Smooth muscle cell of the brain vasculature (primary cell): ENCODE measurements at regions not wholly inside any gene's neighbourhood (a gene's known extent, or its start where the extent isn't known, plus 50 kb on each side); places are given as distances from the start of the nearest gene placed in this dataset.
"Not testable (repeated sequence)": the region's sequence is repeated elsewhere in the genome, so short reads cannot be mapped to it uniquely, and the experiment has no call there.

Source experiments
- DNase-seq: peaks from one replicate; pipeline ENCODE4 v3.0.0-alpha.2; 2012; ENCODE audit warnings: low read depth, low spot score

DNA sequence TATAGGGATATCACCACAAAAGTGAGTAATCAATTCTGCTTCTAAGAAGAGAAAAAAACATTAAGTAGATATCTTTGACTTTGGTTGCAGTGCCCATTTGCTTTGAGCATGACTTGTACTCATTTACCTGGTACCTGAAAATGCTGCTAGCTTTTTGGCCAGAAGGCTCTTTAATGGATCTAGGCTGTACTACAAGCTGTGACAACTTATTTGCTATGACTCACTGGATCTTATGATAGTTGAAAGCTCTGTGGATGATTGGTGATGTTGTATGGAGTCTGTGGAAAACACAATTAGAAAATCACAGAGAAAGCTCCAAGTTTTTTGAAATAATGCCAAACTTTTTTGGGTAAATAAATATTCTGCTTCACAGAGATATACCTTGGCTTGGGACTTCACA lies 960.9 kb upstream of the FBXO33 start:
- no peak for DNase-seq

DNA sequence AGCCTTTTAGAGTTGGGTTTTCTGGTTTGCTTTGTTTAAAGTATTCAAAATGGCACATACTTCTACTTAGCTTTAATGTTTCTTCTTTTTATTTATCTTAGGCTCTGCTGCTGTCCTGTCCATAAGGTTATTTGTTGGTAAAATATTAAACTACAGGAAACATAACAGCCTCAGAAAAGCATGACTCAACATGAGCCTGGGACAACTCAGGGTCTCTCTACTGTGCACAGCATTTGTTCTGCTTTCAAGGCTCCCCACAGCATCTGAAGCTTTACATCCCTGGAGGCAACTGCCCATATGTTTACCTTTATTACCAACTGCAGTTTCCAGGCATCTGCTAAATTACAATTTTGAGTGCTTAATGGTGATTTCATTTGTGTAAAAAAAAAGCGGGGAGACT lies 954.2 kb upstream of the FBXO33 start:
- DNase-seq = no peak

DNA sequence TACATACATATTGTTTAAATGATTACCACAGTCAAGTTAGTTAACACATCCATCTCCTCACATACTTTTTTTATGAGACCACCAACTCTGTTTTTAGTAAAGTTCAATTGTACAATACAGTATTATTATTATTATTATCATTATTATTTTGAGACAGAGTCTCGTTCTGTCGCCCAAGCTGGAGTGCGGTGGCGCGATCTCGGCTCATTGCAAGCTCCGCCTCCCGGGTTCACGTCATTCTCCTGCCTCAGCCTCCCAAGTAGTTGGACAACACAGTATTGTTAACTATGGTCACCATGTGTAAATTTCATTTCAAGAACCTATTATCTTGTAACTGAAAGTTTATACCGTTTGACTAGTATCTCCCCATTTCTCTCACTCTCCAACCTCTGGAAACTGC lies 942.0 kb upstream of the FBXO33 start:
- DNase-seq = no peak

DNA sequence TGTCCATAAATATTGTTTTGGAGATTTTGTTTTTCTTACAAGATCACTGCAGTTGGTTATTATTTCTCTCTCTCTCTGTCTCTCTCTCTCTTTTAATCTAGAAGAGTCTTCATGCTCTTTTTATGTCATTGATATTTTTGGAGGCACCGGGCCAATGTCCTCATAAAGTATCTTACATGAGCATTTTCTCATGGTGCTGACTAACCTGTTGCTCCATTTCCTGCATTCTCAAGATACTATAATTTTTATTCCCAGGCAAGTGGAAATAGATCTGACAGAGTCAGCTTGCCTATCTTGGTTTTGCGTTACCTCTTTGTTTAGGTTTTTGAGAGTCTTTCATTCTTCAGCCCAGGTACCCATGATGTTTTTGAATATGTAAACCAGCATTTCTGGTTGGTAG lies 938.8 kb upstream of the FBXO33 start:
- DNase-seq = no peak

DNA sequence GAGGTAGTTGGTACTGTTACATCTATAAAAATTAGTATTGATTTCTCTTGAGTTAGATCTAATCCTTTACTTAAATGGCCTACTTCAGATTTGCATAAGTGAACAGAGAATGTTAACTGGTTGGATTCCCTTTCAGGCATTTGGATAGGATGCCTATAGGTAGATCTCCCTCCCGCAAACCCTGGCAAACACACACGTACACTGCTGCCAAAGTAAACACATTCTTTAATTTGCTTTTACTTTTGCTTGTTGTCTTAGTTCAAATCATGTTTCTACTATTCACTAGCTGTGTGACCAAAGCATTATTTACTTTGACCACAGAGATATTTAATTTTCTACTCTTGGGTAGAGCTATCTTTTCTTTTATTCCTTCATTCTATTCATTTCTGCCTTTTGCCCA lies 936.1 kb upstream of the FBXO33 start:
- DNase-seq = no peak

DNA sequence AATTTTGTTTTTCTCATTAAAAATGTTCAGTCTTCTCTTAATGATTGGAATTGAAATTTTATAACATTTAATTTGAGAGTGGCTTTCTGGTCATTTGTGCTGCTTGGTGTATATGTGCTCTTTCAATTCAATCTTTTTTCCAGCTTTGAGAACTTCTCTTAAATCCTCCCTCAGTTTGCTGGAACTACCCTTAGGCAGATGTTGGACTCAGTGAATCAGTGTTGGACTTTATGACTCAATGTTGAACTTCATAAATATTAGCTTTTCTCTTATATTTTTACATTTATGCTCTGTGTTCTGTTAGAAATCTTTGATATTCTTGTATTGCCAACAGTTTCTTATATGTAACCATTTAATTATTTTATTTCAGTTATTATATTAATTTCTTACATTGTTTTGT lies 935.5 kb upstream of the FBXO33 start:
- DNase-seq = no peak

DNA sequence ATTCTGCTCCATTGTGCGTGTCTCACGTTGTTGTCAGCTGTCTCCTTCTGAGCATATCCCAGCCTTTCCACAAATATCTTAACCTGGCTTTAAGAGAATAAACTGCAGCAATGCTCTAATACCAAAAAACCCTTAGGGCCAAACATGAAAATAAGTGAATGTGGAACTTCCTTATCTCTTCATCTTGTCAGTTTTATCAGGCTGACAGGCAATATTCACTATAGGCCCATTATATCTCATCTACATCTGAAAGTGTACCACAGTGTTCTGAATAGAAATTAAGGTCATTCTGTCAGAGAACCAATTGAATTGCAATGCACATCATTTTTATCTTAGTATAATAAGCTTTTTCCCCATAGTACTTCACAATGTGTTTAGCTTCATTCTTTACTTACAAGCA lies 933.1 kb upstream of the FBXO33 start:
- no peak for DNase-seq

DNA sequence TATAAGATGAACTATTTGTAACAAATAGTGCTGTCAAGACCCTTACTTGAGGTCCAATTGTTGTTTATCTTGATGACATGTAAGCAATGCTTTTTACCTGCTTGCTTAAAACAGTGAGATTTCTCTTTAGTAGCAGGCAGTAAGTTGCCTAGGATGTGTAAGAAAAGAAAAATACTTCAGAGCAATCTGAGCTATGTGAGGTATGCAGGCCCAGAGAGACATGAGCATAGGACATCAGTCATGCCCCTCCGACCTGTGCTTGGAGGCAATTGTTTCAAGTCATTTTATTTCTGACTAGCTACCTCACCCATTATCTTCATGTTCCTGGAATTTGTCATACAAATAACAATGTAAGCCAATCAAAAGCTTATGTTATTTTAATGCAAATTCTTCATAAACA lies 930.6 kb upstream of the FBXO33 start:
- no peak for DNase-seq

DNA sequence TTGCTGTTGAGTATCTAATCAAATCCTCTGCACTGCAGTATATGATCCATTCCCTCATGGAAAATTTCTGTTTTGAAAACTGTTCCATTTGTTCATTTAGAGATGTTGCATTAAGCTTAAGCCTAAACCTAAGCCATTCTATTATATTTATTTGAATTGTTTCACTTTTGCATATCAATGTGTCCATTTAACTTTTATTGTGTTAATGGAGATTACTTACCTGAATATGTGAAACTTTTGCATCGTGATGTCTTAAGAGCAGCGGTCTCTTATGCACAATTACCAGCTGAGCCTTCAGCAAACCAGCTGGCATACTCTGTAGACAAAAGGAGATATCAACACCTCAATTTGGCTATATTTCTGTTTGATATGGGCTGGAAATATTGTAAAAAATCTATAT lies 922.5 kb upstream of the FBXO33 start:
- DNase-seq = no peak

DNA sequence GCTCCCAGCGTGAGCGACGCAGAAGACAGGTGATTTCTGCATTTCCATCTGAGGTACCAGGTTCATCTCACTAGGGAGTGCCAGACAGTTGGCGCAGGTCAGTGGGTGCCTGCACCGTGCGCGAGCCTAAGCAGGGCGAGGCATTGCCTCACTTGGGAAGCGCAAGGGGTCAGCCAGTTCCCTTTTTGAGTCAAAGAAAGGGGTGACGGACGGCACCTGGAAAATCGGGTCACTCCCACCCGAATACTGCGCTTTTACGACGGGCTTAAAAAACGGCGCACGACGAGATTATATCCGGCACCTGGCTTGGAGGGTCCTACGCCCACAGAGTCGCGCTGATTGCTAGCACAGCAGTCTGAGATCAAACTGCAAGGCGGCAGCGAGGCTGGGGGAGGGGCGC lies 915.9 kb upstream of the FBXO33 start:
- not testable (repeated sequence) for DNase-seq

DNA sequence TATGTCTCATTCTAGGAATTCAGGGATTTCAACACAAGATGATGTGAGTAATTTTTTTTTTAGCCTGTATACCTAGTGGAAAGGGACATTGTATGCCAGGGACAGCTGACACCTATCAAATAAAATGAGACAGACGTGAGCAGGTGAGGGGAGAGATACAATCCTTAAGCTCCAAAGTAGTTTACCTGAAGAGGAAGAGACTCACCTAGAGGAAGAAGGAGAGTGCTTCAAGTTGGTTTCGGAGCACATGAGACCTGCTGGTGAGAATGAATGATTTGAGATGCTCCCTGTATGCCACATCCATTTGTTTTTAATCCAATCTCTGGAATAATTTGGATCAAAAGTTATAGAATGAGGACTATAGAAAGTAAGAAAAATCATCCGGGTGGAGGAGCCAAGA lies 915.4 kb upstream of the FBXO33 start:
- no peak for DNase-seq

DNA sequence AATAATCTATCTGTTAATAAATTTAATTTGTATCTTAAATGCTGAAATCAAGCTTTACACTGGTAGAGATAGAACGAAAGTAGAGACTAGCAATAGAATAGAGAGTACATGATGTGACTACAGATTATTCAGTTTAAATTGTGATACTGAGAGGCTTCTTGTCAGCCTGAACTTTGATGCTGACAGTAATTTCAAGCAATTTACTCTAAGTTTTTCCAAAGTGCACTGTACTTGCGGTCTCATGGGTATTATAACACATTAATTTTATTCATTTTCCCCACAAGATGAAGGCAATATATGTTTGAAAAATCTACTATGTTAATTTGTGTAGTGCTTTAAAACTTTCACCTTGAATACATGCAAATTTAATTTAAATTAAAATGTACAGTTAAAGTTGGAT lies 914.0 kb upstream of the FBXO33 start:
- DNase-seq = no peak

DNA sequence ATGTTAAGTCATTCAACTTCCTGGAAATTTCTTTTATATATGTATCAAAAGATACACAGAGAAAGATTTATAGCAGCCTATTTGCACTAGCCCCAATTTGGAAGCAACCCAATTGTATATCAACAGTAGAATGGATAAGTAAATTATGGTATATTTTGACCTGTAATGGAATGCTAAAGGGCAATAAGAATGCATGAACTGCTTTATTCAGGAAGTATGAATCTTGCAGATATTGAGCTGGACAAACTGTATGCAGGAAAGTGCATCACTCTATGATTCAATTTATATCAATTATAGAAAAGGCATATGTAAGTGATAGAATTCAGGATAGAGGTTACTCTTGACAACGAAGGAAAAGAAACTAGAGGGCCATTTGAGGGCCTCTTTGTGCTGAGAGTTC lies 913.1 kb upstream of the FBXO33 start:
- no peak for DNase-seq

DNA sequence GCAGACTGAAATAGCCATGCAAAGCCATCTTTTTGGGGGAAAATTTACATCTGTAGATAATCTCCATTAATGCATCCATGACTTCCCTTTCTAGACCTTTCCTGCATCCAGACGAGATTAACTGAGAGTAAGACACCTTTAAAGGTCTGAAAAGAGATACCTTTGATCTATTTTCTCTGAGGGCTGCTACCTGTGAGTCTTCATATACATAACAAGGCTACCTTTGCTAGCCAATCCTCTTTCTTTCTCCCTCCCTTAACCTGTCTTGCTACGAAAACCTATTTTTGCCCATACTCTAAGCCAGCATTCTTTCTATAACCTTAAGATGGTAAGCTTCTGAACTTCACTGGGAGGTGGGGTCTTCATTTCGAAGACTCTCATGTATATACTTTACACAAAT lies 908.5 kb upstream of the FBXO33 start:
- DNase-seq = no peak

DNA sequence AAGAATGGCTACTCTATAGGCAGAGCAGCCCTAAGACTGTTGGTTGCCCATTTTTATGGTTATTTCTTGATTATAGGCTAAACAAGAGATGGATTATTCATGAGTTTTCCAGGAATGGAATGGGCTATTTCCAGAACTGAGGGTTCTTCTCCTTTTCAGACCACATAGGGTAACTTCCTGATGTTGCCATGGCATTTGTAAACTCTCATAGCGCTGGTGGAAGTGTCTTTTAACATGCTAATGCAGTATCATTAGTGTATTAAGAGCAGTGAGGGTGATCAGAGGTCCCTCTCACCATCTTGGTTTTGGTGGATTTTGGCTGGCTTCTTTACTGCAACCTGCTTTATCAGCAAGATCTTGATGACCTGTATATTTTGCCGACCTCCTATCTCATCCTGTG lies 904.6 kb upstream of the FBXO33 start:
- DNase-seq = no peak

DNA sequence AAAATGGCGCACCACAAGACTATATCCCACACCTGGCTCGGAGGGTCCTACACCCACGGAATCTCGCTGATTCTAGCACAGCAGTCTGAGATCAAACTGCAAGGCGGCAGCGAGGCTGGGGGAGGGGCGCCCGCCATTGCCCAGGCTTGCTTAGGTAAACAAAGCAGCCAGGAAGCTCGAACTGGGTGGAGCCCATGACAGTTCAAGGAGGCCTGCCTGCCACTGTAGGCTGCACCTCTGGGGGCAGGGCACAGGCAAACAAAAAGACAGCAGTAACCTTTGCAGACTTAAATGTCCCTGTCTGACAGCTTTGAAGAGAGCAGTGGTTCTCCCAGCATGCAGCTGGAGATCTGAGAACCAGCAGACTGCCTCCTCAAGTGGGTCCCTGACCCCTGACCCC lies 894.3 kb upstream of the FBXO33 start:
- DNase-seq = not testable (repeated sequence)

DNA sequence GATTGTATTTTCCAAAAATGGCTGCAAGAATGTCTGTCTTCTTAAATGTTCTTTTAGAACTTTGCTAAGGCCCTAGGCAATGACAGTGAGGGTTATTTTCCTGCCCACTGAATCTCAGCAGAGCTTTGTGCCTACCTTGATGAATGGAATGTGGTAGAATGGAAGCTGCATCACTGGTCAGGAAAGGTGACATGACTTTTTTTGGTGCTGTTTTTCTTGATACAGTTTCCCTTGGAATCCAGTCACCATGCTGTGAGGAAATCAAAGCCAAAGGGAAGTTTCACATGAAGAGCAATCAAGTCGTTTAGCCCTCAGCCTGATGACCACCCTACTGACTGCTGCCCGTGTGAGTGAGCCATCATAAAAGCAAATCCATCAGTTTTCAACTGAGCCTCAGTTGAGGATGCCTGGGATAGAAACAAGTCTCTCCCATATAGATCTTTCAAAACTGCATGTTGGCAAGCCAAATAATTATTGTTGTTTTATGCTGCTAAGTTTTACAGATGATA lies 886.0 kb upstream of the FBXO33 start:
- no peak for DNase-seq

DNA sequence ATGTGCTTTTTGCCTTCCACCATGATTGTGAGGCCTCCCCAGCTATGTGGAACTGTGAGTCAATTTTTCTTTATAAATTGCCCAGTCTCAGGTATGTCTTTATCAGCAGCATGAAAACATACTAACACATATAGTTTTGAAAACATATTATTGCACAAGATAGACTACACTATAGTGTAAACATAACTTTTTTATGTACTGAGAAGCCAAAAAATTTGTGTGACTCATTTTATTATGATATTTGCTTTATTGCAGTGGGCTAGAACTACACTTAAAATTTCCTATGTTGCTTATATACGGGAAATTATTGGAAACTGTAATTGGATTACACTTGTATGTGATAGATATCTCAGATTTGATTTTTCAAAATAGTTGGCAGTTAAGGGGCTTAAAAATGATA lies 885.5 kb upstream of the FBXO33 start:
- no peak for DNase-seq

DNA sequence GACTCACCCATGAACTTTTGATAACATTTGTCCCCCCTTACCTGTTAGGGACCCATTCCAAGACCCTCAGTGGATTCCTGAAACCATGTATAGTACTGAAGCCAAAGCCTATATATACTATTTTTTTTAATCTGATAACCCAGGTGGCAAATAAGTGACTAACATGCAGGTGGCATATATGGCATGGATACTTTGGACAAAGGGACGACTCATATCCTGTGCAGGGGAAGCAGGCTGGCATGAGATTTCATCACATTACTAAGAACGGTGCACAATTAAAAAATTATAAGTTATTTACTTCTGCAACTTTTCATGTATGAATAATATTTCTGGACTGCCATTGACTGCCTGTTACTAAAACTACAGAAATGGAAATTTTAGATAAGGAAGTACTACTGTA lies 880.1 kb upstream of the FBXO33 start:
- no peak for DNase-seq

DNA sequence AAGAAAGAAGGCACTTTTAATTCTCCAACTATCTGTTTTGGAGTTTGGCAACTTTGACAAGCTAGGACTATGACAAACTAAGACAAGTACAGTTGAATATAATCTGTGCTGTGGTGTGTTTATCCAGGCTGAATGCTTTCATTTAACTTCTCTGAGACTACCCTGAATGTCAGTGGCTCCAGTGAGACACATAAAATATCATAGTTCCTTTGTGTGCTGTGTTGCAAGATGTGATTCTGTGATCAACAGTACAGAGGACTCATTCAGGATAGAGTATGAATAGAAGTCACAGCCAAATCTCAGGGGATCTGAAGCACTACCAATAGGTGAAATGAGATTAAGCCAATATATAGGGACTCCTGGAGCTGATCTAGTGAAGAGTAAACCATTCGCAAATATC lies 876.9 kb upstream of the FBXO33 start:
- DNase-seq = no peak

DNA sequence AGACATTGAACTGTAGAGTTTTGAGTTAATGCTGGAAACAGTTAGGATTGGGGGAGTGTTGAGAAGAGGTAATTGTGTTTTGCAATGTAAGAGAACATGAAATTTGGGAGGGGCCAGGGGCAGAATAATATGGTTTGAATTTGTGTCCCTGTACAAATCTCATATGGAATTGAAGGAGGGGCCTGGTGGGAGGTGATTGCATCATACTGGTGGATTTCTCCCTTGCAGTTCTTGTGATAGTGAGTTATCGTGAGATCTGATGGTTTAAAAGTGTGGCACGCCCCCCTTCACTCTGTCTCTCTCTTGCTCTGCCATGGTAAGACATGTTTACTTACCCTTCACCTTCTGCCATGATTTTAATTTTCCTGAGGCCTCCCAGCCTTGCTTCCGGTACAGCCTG lies 876.0 kb upstream of the FBXO33 start:
- no peak for DNase-seq

DNA sequence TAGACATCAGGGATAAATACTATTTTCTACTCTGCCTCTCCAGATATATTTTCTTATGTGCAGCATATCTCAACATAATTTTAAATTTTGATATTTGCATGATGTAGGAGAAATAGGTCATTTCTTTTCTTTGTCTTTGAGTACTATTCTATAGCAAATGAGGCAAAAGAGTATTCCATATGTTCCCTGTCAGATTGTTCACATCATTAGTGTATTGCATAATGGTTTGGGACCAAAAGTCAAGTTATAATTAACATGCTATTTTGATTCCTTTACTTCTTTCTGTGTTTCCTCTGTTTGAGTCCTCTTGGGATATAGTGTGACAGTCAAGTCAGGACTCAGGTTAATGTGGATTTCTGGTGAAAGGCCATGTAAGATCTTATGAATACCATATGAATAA lies 864.6 kb upstream of the FBXO33 start:
- no peak for DNase-seq

DNA sequence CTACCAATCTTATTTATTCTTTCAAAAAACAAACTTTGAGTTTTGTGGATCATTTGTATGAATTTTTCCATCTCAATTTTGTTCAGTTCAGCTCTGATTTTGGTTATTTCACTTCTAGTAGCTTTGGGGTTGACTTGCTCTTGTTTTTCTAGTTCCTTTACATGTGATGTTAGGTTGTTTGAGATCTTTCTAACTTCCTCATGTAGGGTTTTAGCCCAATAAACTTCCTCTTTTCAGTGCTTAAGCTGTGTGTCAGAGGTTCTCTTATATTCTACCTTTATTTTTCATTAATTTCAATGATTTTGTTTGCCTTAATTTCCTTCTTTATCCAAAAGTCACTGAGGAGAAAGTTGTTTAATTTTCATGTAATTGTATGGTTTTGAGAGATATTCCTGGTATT lies 860.4 kb upstream of the FBXO33 start:
- DNase-seq = no peak

DNA sequence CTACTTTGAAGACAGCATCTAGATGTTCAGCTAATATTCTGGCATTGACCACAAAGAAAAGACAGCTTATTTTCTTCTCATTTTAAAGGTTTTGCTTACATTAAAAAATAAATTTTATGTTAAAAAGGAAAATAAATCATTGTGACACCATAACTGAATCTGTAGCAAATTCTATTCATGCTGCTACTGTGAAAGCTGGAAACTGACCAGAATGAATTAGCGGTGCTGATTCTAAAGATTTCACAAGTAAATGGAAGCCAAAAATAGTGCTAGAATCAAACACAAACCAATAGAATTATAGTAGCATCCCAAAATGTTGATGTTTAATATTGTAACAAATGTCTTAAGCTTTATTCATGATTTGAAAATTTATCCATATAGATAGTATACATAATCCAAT lies 850.0 kb upstream of the FBXO33 start:
- DNase-seq = no peak

DNA sequence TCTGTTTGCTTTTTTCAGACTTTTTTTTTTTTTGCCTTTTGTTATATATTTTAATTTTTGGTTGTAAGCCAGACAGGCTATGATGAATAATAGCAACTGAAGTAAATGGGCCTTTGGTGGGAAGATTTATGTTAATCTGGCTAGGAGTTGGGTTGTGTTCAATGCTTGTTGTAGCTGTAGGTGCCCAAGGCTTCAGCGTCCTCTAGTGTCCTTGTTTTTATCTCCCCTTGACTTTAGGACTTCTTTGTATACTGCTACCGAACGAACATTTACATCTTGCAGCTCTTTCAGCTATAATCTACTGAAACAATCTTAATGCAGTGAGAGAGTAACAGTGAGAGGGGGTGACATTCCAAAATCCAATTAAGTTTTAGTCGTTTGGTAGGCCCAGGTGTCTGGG lies 848.4 kb upstream of the FBXO33 start:
- DNase-seq = no peak
